ENCODE measurements at regions not wholly inside any gene's neighbourhood (a gene's known extent, or its start where the extent isn't known, plus 50 kb on each side); places are given as distances from the start of the nearest gene placed in this dataset.

DNA sequence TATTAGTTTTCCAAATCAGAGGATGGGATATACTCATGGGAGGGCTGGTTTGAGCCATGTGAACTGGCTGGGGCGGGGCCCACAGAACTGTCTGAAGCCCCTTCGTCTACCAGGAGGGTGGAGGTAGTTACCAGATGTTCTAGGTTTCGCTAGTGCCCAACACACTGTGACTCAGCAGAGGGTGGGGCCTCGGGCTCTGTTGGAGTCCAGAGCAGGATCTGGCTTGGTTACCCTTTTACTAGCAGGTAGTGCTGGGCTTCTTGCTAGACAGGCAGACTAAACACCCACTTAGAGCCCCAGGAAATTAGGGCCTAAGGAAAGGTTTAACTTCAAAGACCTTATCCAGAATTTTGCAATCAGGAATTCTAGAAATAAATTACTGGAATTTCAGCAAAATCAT lies 56.2 kb upstream of the CHRDL1 start:
- TF ChIP-seq, protein P1, sequence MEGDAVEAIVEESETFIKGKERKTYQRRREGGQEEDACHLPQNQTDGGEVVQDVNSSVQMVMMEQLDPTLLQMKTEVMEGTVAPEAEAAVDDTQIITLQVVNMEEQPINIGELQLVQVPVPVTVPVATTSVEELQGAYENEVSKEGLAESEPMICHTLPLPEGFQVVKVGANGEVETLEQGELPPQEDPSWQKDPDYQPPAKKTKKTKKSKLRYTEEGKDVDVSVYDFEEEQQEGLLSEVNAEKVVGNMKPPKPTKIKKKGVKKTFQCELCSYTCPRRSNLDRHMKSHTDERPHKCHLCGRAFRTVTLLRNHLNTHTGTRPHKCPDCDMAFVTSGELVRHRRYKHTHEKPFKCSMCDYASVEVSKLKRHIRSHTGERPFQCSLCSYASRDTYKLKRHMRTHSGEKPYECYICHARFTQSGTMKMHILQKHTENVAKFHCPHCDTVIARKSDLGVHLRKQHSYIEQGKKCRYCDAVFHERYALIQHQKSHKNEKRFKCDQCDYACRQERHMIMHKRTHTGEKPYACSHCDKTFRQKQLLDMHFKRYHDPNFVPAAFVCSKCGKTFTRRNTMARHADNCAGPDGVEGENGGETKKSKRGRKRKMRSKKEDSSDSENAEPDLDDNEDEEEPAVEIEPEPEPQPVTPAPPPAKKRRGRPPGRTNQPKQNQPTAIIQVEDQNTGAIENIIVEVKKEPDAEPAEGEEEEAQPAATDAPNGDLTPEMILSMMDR (conservative IDR thresholded peaks at IDR 0.05; ENCODE audit: control insufficient read depth, insufficient read depth, low read depth, low read length): no peak
- DNase-seq (ENCODE audit: low read depth): peak; percentile 46
- H3K4me3 ChIP-seq (ENCODE audit: control insufficient read depth, low read depth, low read length): no peak overlapping the region

DNA sequence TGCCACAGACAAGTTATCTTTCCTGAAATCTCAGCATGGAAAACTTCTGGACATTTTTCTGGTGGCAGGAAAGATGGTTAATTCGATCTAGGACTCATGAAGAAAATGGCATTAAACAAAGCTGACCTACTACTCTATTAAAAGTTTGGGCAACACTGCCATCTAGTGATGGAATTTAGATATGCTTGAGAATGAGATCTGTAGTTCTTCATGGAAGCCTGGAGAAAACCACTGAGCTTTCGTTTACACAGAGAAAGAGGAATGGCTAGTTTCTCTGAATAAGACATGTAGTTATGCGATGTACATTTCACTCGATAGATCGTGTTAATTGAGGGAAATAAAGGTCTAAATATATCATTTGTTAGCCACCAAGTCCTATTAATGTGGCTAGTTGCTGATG lies 51.7 kb upstream of the CHRDL1 start:
- DNase-seq (ENCODE audit: low read depth): peak; percentile 75
- H3K4me3 ChIP-seq (ENCODE audit: control insufficient read depth, low read depth, low read length): no peak overlapping the region
- TF ChIP-seq, protein P1 (conservative IDR thresholded peaks at IDR 0.05; ENCODE audit: control insufficient read depth, insufficient read depth, low read depth, low read length): peak; percentile 59

DNA sequence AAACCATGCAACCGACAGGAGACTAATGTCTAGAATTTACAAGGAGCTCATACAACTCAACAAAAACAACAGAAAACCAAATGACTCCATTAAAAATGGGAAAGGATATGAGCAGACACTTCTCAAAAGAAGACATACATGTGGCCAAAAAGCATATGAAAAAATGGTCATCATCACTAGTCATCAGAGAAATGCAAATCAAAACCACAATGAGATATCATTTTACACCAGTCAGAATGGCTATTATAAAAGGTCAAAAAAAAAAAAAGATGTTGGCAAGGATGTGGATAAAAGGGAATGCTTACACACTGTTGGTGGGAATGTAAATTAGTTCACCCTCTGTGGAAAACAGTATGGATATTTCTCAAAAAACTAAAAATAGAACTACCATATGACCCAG lies 50.5 kb upstream of the CHRDL1 start:
- TF ChIP-seq, protein P1 (conservative IDR thresholded peaks at IDR 0.05; ENCODE audit: control insufficient read depth, insufficient read depth, low read depth, low read length): no peak
- DNase-seq (ENCODE audit: low read depth): peak; percentile 38
- H3K4me3 ChIP-seq (ENCODE audit: control insufficient read depth, low read depth, low read length): no peak overlapping the region

All from fibroblast of mammary gland (primary cell).